ENCODE measurements at regions not wholly inside any gene's neighbourhood (a gene's known extent, or its start where the extent isn't known, plus 50 kb on each side); places are given as distances from the start of the nearest gene placed in this dataset.

GRCh38 chr7:19203686-19204085, 58.5 kb upstream of the FERD3L start:
- no peak for TF ChIP-seq CTCF (IDR thresholded peaks at IDR 0.05)
- no peak for TF ChIP-seq POLR2A (IDR thresholded peaks at IDR 0.05)

All from Peyer's patch (tissue), 4 donors.